Pancreas (tissue), 10 donors: ENCODE measurements at regions not wholly inside any gene's neighbourhood (a gene's known extent, or its start where the extent isn't known, plus 50 kb on each side); places are given as distances from the start of the nearest gene placed in this dataset.

Experiments used
- ATAC-seq, 4 donors: fragments of 200-7000 bp; cut with Tn5 transposase; one replicate each; pipeline versions ENCODE4 v1.8.0 to v1.9.1; 2020; ENCODE audit warnings: mild to moderate bottlenecking in 4 of 4, moderate library complexity in 4 of 4
- DNase-seq, 6 donors: peaks; one replicate each; pipeline ENCODE4 v3.0.0-alpha.2; 2020
- FAIRE-seq: peaks from 2 replicates; lab custom pipeline; 2012; peaks lifted over from hg19 to GRCh38; lab: Jason Lieb, UNC
- H3K27ac ChIP-seq, 4 donors: fragments of 200-600 bp; sonication (generic); 1 replicate in 3 of 4; 2 replicates in 1 of 4; pipeline versions ENCODE4 v1.5.0 to v1.8.0; 2020
- H3K27me3 ChIP-seq, 4 donors: fragments of 200-600 bp; one replicate each; pipeline ENCODE4 v1.8.0; 2021
- H3K36me3 ChIP-seq, 3 donors: fragments of 200-600 bp; sonication (generic) in 1 of 3; one replicate each; pipeline versions ENCODE4 v1.5.0 to v1.8.0; 2020 to 2021
- H3K4me1 ChIP-seq, 3 donors: fragments of 200-600 bp; one replicate each; pipeline ENCODE4 v1.8.0; 2021
- H3K4me3 ChIP-seq, 4 donors: fragments of 200-600 bp; sonication (generic) in 2 of 4; one replicate each; pipeline versions ENCODE4 v1.5.0 to v1.8.0; 2020 to 2021
- H3K9me3 ChIP-seq, 4 donors: fragments of 200-600 bp; one replicate each; pipeline ENCODE4 v1.8.0; 2021
- CTCF ChIP-seq, 4 donors: fragments of 200-600 bp; sonication (generic) in 3 of 4; IDR thresholded peaks; one replicate each; pipeline versions ENCODE4 v1.5.0 to v1.8.0; 2021; ENCODE audit warnings: antibody characterized with exemption in 4 of 4
- WGBS, 2 donors: extraction: QIAGEN DNeasy Blood & Tissue Kit; methylation state at CpG; one replicate each; pipeline ENCODE4 v1.1.7; 2013; 5-methylcytosine and 5-hydroxymethylcytosine counted together
- intact Hi-C, 3 donors: fragments of 100-400 bp; cut with DNase I; formaldehyde crosslinking; loops; one replicate each; pipeline versions ENCODE4 v1.11.1 to v1.14.2; 2022
- donor health status: healthy with polysubstance abuse.
- donor health status: DM: no; HTN: no; CAD: no; lungs with moderate emphysema.
- donor health status: DM: no; HTN: no; CAD: no.
- donor health status: control.
- donor health status: control.
- donor health status: Bipolar disorder and iron deficiency.
- donor health status: DM: yes; HTN: yes; CAD: no.
- donor health status: DM: no; HTN: no; CAD: no.
- donor health status: DM: no; HTN: no; CAD: no.
- donor health status: DM: yes; HTN: yes; CAD: no.

DNA sequence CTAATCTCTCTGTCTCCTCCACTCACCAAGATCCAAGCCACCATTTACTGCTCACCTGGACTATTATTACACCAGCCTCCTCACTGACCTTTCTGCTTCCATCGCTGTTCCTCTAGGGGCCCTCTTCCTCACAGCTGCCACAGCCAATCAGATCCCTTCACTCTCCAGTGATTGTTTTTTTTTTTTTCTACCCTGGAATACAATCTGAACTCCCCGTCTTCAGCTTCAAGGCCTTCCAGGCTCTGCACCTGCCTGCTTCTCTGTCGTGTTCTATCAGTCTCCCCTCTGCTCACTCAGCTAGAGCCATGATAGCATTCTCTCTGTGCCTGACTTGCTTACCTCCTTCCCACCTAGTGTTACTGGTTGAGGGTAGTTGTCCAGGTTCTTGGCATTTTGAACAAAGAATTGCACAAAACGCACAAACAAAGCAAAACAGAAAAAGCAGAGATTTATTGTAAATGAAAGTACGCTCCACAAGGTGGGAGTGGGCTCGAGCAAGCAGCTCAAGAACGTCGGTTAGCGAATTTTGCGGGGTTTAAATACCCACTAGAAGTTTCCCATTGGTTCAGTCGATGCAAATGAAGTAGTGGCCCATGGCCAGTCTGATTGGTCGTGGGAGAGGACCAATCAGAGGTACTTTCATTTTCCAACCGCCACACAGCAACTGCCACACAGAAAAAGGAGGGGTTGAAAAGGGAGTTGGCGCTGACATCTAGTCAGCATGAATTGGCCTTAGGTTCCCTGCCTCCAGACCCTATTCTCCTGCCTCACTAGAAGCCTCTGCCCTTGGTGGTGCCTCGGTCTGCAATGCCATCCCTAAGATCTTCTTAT is 188.9 kb downstream of the TLE3 start:
- no peak for DNase-seq

GRCh38 chr15:69909719-69910444 is 187.8 kb downstream of the TLE3 start:
- no peaks in the 10 kb centered on the region for H3K27me3 ChIP-seq
- DNase-seq = no peak
- H3K4me3 ChIP-seq = no peak overlapping the region
- no peaks in the 10 kb centered on the region for H3K9me3 ChIP-seq
- FAIRE-seq = no peak
- TF ChIP-seq CTCF (IDR thresholded peaks at IDR 0.05) = no peak
- no peak for ATAC-seq
- H3K4me1 ChIP-seq = no peaks in the 10 kb centered on the region
- 55 to 65% methylated on average over 7 of the region's 7 CpGs for WGBS, 2 donors
- intact Hi-C loops = no loop called here
- H3K27ac ChIP-seq = no peak overlapping the region
- no peaks in the 10 kb centered on the region for H3K36me3 ChIP-seq

More for the DNA sequence above, 188.9 kb downstream of the TLE3 start:
- H3K4me3 ChIP-seq = no peak overlapping the region
- TF ChIP-seq CTCF (IDR thresholded peaks at IDR 0.05) = no peak
- H3K36me3 ChIP-seq = no peaks in the 10 kb centered on the region
- no peaks in the 10 kb centered on the region for H3K4me1 ChIP-seq
- ATAC-seq (no peak), FAIRE-seq (no peak)
- no peak overlapping the region for H3K27ac ChIP-seq
- no peaks in the 10 kb centered on the region for H3K9me3 ChIP-seq
- 79 to 81% methylated on average over 15 of the region's 15 CpGs for WGBS, 2 donors
- intact Hi-C loops = no loop called here
- H3K27me3 ChIP-seq = no peaks in the 10 kb centered on the region

- intact Hi-C loops = no loop called here
- 71 to 77% methylated on average over 2 of the region's 2 CpGs for WGBS, 2 donors
These were observed 187.2 kb downstream of the TLE3 start for GRCh38 chr15:69910514-69910913.

DNA sequence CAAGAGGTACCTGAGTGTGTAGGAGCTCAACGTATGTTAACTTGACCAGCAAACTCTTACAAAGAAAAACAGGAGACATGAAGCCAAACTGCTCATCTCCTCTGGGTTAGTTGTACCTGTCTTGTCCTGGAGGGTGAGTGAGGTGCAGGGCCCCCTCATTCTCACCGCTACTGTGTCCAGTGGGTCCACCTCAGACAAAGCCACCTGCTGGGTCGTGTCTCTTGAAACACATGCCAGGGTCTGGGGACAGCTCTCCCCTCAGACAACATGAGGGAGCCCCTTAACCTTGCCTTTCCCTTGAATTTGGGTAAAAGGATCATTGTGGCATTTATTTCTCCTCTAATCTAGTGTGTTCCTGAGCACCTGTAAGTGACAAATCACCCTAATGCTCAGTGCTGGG is 185.6 kb downstream of the TLE3 start:
- no peaks in the 10 kb centered on the region for H3K36me3 ChIP-seq
- TF ChIP-seq CTCF (IDR thresholded peaks at IDR 0.05) = no peak
- H3K4me1 ChIP-seq = no peaks in the 10 kb centered on the region
- no peaks in the 10 kb centered on the region for H3K9me3 ChIP-seq
- intact Hi-C loops = no loop called here
- no peak overlapping the region for H3K27ac ChIP-seq
- H3K27me3 ChIP-seq = no peaks in the 10 kb centered on the region
- DNase-seq (no peak), FAIRE-seq (no peak), ATAC-seq (no peak)
- WGBS, 2 donors = 73 to 77% methylated on average over 3 of the region's 3 CpGs
- no peak overlapping the region for H3K4me3 ChIP-seq

More at GRCh38 chr15:69910514-69910913, 187.2 kb downstream of the TLE3 start:
- FAIRE-seq = no peak
- Histone ChIP-seq H3K27ac (no peak overlapping the region), H3K27me3 (no peaks in the 10 kb centered on the region), H3K36me3 (no peaks in the 10 kb centered on the region), H3K4me1 (no peaks in the 10 kb centered on the region), H3K9me3 (no peaks in the 10 kb centered on the region), H3K4me3 (no peak overlapping the region)
- no peak for ATAC-seq
- DNase-seq = no peak
- TF ChIP-seq CTCF (IDR thresholded peaks at IDR 0.05) = no peak
